GM12865 (cell line): ENCODE measurements at regions not wholly inside any gene's neighbourhood (a gene's known extent, or its start where the extent isn't known, plus 50 kb on each side); places are given as distances from the start of the nearest gene placed in this dataset.

Source experiments
- DNase-seq: peaks from one replicate; pipeline ENCODE4 v3.0.0; 2010; ENCODE audit warnings: low read depth
- H3K4me3 ChIP-seq: 2 replicates; pipeline ENCODE4 v1.5.1; 2011; ENCODE audit warnings: mild to moderate bottlenecking, low read depth, low read length, control low read depth
- CTCF ChIP-seq: IDR thresholded peaks from 2 replicates; pipeline ENCODE4 v1.5.1; 2011; ENCODE audit warnings: low read length, control low read depth, low read depth, inconsistent platforms; ENCODE audit not compliant: insufficient read depth; ENCODE audit errors: missing control alignments

- TF ChIP-seq CTCF, result no peak
- no peak for DNase-seq
- H3K4me3 ChIP-seq, result no peak overlapping the region
Measured at GRCh38 chr4:153850533-153851280, 61.8 kb upstream of the SFRP2 start.

GRCh38 chr4:153844144-153844543, 55.3 kb upstream of the SFRP2 start:
- no peak for TF ChIP-seq CTCF
- DNase-seq, result no peak
- H3K4me3 ChIP-seq, result no peak overlapping the region
